H9 (cell line): ENCODE measurements at regions not wholly inside any gene's neighbourhood (a gene's known extent, or its start where the extent isn't known, plus 50 kb on each side); places are given as distances from the start of the nearest gene placed in this dataset.

Experiments
- DNase-seq: peaks from one replicate; pipeline ENCODE4 v3.0.0-alpha.2; 2017
- H2AFZ ChIP-seq: one replicate; pipeline ENCODE4 v1.6.1; 2013; ENCODE audit warnings: mild to moderate bottlenecking, low read length, control low read depth, moderate library complexity
- H2AK5ac ChIP-seq: 2 replicates; pipeline ENCODE4 v1.6.1; 2013; ENCODE audit warnings: low read length, control low read depth, mixed read lengths; ENCODE audit not compliant: insufficient read length
- H2BK120ac ChIP-seq: one replicate; pipeline ENCODE4 v1.6.1; 2013; ENCODE audit warnings: low read depth, mild to moderate bottlenecking, low read length, control low read depth, inconsistent platforms; ENCODE audit not compliant: poor library complexity, severe bottlenecking
- H2BK12ac ChIP-seq: 2 replicates; pipeline ENCODE4 v1.6.1; 2013; ENCODE audit warnings: low read length, control low read depth, mixed read lengths, low read depth; ENCODE audit not compliant: insufficient read length
- H2BK15ac ChIP-seq: 2 replicates; pipeline ENCODE4 v1.6.1; 2013; ENCODE audit warnings: low read depth, low read length, control low read depth
- H2BK20ac ChIP-seq: one replicate; pipeline ENCODE4 v1.6.1; 2013; ENCODE audit warnings: low read depth, mild to moderate bottlenecking, low read length, control low read depth, inconsistent platforms; ENCODE audit not compliant: poor library complexity, severe bottlenecking
- H2BK5ac ChIP-seq: 2 replicates; pipeline ENCODE4 v1.6.1; 2013; ENCODE audit warnings: low read length, control low read depth, mixed read lengths; ENCODE audit not compliant: insufficient read length
- H3K14ac ChIP-seq: 2 replicates; pipeline ENCODE4 v1.6.1; 2013; ENCODE audit warnings: low read length, control low read depth; ENCODE audit not compliant: insufficient read depth
- H3K18ac ChIP-seq: 2 replicates; pipeline ENCODE4 v1.6.1; 2013; ENCODE audit warnings: low read depth, mild to moderate bottlenecking, mixed read lengths, low read length, control low read depth; ENCODE audit not compliant: insufficient read length
- H3K23ac ChIP-seq: 2 replicates; pipeline ENCODE4 v1.6.1; 2013; ENCODE audit warnings: low read length, control low read depth, mixed read lengths, low read depth; ENCODE audit not compliant: insufficient read length
- H3K23me2 ChIP-seq: 2 replicates; pipeline ENCODE4 v1.6.1; 2013; ENCODE audit warnings: low read depth, mild to moderate bottlenecking, mixed read lengths, low read length, control low read depth; ENCODE audit not compliant: insufficient read length, poor library complexity, severe bottlenecking
- H3K27ac ChIP-seq: 2 replicates; pipeline ENCODE4 v1.5.1; 2013; ENCODE audit warnings: low read length, control low read depth, mixed read lengths, low read depth; ENCODE audit not compliant: insufficient read length
- H3K27me3 ChIP-seq: 2 replicates; pipeline ENCODE4 v1.6.1; 2013; ENCODE audit warnings: low read length, control low read depth, inconsistent platforms; ENCODE audit not compliant: insufficient read depth
- H3K4ac ChIP-seq: 2 replicates; pipeline ENCODE4 v1.6.1; 2013; ENCODE audit warnings: low read depth, mild to moderate bottlenecking, control low read depth, inconsistent platforms, low read length, moderate library complexity
- H3K4me1 ChIP-seq: 2 replicates; pipeline ENCODE4 v1.6.1; 2013; ENCODE audit warnings: low read length, control low read depth, inconsistent platforms; ENCODE audit not compliant: insufficient read depth
- H3K4me2 ChIP-seq: 2 replicates; pipeline ENCODE4 v1.6.1; 2013; ENCODE audit warnings: low read length, control low read depth, mixed read lengths; ENCODE audit not compliant: insufficient read length, insufficient read depth
- H3K56ac ChIP-seq: 2 replicates; pipeline ENCODE4 v1.6.1; 2013; ENCODE audit warnings: low read depth, mild to moderate bottlenecking, mixed read lengths, low read length, control low read depth; ENCODE audit not compliant: insufficient read length
- H3K79me1 ChIP-seq: 2 replicates; pipeline ENCODE4 v1.6.1; 2013; ENCODE audit warnings: low read depth, mild to moderate bottlenecking, moderate library complexity, low read length, control low read depth, inconsistent platforms; ENCODE audit not compliant: insufficient read depth, poor library complexity, severe bottlenecking
- H3K79me2 ChIP-seq: 2 replicates; pipeline ENCODE4 v1.6.1; 2013; ENCODE audit warnings: low read length, control low read depth, inconsistent platforms; ENCODE audit not compliant: insufficient read depth
- H3K9ac ChIP-seq: 2 replicates; pipeline ENCODE4 v1.6.1; 2013; ENCODE audit warnings: low read length, control low read depth, mixed read lengths; ENCODE audit not compliant: insufficient read length; ENCODE audit errors: extremely low read depth
- H3K9me3 ChIP-seq: one replicate; pipeline ENCODE4 v1.6.1; 2013; ENCODE audit warnings: low read depth, low read length, inconsistent platforms; ENCODE audit not compliant: control insufficient read depth
- H3T11ph ChIP-seq: one replicate; pipeline ENCODE4 v1.6.1; 2013; ENCODE audit warnings: mild to moderate bottlenecking, low read length, control low read depth, inconsistent platforms
- H4K20me1 ChIP-seq: one replicate; pipeline ENCODE4 v1.6.1; 2013; ENCODE audit not compliant: control insufficient read depth, insufficient read length, insufficient read depth
- H4K5ac ChIP-seq: 2 replicates; pipeline ENCODE4 v1.6.1; 2013; ENCODE audit warnings: low read depth, mild to moderate bottlenecking, mixed read lengths, low read length, control low read depth; ENCODE audit not compliant: insufficient read length
- H4K8ac ChIP-seq: replicated peaks from 2 replicates; pipeline ENCODE4 v1.6.1; 2013; ENCODE audit warnings: low read length, control low read depth, mixed read lengths, low read depth; ENCODE audit not compliant: insufficient read length
- H4K91ac ChIP-seq: 2 replicates; pipeline ENCODE4 v1.6.1; 2013; ENCODE audit warnings: low read depth, mild to moderate bottlenecking, moderate library complexity, mixed read lengths, low read length, control low read depth; ENCODE audit not compliant: insufficient read length
- H3K27ac Mint-ChIP-seq, 3 experiments: 2 replicates in 2 of 3; 3 replicates in 1 of 3; pipeline ENCODE4 v1.8.0; 2020 to 2021; ENCODE audit warnings: mixed read lengths in 3 of 3, mild to moderate bottlenecking in 1 of 3, moderate library complexity in 1 of 3
- H3K27me3 Mint-ChIP-seq: 2 replicates; pipeline ENCODE4 v1.8.0; 2021; ENCODE audit warnings: low read depth, mild to moderate bottlenecking, moderate library complexity, mixed read lengths
- H3K36me3 Mint-ChIP-seq, 3 experiments: 2 replicates in 2 of 3; 3 replicates in 1 of 3; pipeline ENCODE4 v1.8.0; 2020 to 2021; ENCODE audit warnings: low read depth in 3 of 3, mixed read lengths in 3 of 3; ENCODE audit not compliant: insufficient read depth in 1 of 3
- H3K4me1 Mint-ChIP-seq, 2 experiments: 2 replicates each; pipeline ENCODE4 v1.8.0; 2020; ENCODE audit warnings: mixed read lengths in 2 of 2
- H3K4me3 Mint-ChIP-seq, 2 experiments: 2 replicates in 1 of 2; 3 replicates in 1 of 2; pipeline ENCODE4 v1.8.0; 2020 to 2021; ENCODE audit warnings: mild to moderate bottlenecking in 2 of 2, mixed read lengths in 2 of 2, moderate library complexity in 1 of 2
- H3K9me3 Mint-ChIP-seq, 2 experiments: 2 replicates in 1 of 2; 3 replicates in 1 of 2; pipeline ENCODE4 v1.8.0; 2020; ENCODE audit warnings: mild to moderate bottlenecking in 2 of 2, mixed read lengths in 2 of 2, moderate library complexity in 1 of 2
- WGBS: extraction: QIAGEN DNeasy Blood & Tissue Kit; methylation state at CpG from one replicate; pipeline ENCODE4 v1.1.7; 2013; ENCODE audit warnings: missing lambda C conversion rate, low lambda C conversion rate, mixed read lengths; ENCODE audit not compliant: insufficient read length; ENCODE audit errors: extremely low coverage; 5-methylcytosine and 5-hydroxymethylcytosine counted together
- TF ChIP-seq, protein P1 (sequence below): fragments of 200-600 bp; sonication (generic); conservative IDR thresholded peaks from 3 replicates; pipeline ENCODE4 v1.8.0; 2021; ENCODE audit warnings: antibody characterized with exemption, mild to moderate bottlenecking

DNA sequence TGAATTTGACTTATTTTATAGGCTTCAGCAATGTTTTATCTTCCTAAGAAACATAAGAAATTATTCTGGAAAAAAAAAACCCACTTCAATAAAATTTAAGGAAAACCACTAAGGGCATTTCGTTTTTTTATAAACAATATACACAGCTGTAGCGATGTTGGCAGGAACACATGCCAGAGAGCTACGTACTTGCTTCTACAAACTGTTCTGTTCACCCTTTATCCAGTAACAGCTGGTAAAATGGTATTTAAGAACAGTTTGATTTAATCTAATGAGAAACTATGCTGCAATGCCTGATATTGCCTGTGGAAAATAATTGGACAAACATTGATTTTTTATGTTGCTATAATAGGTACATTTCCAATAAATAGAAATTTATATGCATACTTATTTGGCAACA is 137.2 kb upstream of the DACH1 start:
- Histone ChIP-seq H3K18ac (no peak overlapping the region), H3K9me3 (no peaks in the 10 kb centered on the region), H3K4me2 (no peak overlapping the region), H4K91ac (no peak overlapping the region), H2BK12ac (no peak overlapping the region), H3K27ac (no peak overlapping the region), H3K4ac (no peak overlapping the region), H2BK5ac (no peak overlapping the region), H2AK5ac (no peak overlapping the region), H3K23me2 (no peaks in the 10 kb centered on the region), H4K8ac (no peak overlapping the region), H2BK15ac (no peak overlapping the region), H2BK120ac (no peak overlapping the region), H3K14ac (no peak overlapping the region), H2BK20ac (no peak overlapping the region), H3K79me1 (no peaks in the 10 kb centered on the region), H3K79me2 (no peaks in the 10 kb centered on the region), H4K5ac (no peak overlapping the region), H3K56ac (no peak overlapping the region), H3K27me3 (no peaks in the 10 kb centered on the region), H2AFZ (no peak overlapping the region), H3K9ac (no peak overlapping the region), H3K4me1 (no peaks in the 10 kb centered on the region), H4K20me1 (no peaks in the 10 kb centered on the region), H3T11ph (no peak overlapping the region), H3K23ac (no peak overlapping the region)
- no CpG with 5 or more reads among the region's 3 CpGs for WGBS
- Mint-ChIP-seq H3K4me1 (no peaks in the 10 kb centered on the region), H3K36me3 (no peaks in the 10 kb centered on the region), H3K27ac (no peak overlapping the region), H3K4me3 (no peak overlapping the region), H3K9me3 (peaks cover 1 to 2% of the 10 kb centered on the region in 2 experiments; a peak in 1 of 5 replicates), H3K27me3 (no peaks in the 10 kb centered on the region)
- TF ChIP-seq, protein P1, sequence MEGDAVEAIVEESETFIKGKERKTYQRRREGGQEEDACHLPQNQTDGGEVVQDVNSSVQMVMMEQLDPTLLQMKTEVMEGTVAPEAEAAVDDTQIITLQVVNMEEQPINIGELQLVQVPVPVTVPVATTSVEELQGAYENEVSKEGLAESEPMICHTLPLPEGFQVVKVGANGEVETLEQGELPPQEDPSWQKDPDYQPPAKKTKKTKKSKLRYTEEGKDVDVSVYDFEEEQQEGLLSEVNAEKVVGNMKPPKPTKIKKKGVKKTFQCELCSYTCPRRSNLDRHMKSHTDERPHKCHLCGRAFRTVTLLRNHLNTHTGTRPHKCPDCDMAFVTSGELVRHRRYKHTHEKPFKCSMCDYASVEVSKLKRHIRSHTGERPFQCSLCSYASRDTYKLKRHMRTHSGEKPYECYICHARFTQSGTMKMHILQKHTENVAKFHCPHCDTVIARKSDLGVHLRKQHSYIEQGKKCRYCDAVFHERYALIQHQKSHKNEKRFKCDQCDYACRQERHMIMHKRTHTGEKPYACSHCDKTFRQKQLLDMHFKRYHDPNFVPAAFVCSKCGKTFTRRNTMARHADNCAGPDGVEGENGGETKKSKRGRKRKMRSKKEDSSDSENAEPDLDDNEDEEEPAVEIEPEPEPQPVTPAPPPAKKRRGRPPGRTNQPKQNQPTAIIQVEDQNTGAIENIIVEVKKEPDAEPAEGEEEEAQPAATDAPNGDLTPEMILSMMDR, result no peak
- DNase-seq, result no peak
